Smooth muscle cell of the brain vasculature (primary cell): ENCODE measurements at regions not wholly inside any gene's neighbourhood (a gene's known extent, or its start where the extent isn't known, plus 50 kb on each side); places are given as distances from the start of the nearest gene placed in this dataset.
"Not testable (repeated sequence)": the region's sequence is repeated elsewhere in the genome, so short reads cannot be mapped to it uniquely, and the experiment has no call there.

Source experiments
- DNase-seq: peaks from one replicate; pipeline ENCODE4 v3.0.0-alpha.2; 2012; ENCODE audit warnings: low read depth, low spot score

DNA sequence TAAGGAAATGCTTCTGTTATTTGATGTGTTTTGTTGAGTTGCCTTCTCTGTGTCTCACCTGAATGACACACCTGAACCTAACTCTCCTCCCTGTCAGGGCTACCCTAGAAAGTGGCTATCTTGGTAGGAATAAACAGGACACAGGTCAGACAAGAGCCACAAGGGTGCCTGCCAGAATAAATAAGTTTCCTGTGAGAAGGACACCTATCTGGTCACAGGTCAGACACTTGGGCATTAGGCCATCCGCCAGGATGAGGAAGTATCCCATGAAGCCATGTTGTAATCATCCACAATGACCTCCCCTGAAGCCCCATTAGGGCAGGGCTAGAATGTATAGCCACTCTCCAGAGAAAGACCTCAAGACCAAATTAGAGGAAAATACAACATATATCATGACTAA, 318.8 kb downstream of the ZNF674 start:
- no peak for DNase-seq

- not testable (repeated sequence) for DNase-seq
Observed at GRCh38 chrX:46223499-46223898, 321.7 kb downstream of the ZNF674 start.

GRCh38 chrX:46220822-46221221, 324.4 kb downstream of the ZNF674 start:
- DNase-seq = no peak

DNA sequence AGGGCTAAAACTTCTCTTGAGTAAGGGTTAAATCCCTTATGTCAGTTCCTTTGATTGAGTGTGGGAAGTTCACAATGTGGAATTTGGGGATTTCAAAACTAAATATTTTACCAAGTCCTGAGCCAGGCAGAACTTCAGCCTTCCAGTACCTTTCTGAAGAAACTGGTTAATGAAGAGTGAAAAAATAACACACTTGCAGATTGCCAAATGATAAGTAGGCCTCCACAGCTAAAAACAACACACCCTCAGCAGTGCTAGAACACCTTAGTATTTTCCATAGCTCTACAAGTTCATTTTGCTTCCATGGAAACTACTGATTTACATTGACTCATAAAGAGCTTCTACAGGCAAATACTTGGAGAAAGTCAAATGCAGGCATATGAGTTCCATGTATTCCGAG, 326.8 kb downstream of the ZNF674 start:
- DNase-seq = no peak

DNA sequence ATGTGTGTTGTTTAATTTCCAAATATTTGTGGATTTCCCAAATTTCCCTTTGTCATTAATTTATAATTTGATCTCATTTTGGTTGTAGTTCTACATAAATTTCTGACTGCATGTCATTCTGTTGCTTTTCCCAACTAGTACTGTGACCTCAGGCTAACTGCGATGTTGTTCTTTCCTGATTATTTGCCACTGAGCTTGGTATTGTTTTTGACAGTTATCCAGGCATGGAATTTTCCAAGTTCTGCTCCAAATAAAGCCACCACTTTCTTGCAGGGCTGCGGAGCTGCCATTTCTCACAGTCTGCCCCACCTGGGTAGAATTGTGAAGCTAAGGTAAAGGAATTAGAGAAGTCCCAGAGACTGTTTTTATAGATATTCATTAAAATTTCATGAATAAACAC, 328.8 kb downstream of the ZNF674 start:
- DNase-seq = no peak

DNA sequence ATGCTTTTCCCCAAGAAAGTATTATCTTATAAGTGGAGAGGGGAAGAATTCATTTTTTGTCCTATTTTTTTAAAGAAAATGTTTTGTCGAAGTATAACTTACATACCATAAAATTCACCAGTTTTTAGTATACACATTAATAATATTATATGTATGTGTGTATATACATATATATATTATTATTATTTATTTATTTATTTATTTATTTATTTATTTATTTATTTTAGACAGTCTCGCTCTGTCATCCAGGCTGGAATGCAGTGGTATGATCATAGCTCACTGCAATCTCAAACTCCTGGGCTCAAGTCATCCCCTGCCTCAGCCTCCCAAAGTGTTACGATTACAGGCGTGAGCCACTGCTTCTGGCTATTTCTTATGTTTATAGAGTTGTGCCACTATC, 334.1 kb downstream of the ZNF674 start:
- DNase-seq = no peak

DNA sequence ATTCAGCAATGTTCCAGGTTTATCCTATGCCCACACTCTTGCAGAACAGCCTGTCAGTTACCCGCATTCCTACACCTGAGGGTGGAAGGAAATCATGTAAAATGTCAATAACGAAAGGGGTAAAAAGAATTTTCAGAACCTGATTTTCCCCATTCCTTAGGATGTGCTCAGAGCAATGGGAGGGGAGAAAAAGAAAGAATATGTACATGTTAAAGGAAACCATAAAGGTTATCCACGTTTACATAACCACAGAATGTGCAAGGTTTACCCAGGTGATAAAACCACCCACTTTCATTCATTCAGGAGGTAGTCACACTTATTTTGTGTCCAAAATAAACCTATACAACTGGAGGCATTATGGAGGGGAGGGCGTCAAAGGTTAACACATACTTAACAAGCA, 335.5 kb downstream of the ZNF674 start:
- DNase-seq = no peak

- no peak for DNase-seq
Observed at GRCh38 chrX:46209037-46209436, 336.2 kb downstream of the ZNF674 start.

DNA sequence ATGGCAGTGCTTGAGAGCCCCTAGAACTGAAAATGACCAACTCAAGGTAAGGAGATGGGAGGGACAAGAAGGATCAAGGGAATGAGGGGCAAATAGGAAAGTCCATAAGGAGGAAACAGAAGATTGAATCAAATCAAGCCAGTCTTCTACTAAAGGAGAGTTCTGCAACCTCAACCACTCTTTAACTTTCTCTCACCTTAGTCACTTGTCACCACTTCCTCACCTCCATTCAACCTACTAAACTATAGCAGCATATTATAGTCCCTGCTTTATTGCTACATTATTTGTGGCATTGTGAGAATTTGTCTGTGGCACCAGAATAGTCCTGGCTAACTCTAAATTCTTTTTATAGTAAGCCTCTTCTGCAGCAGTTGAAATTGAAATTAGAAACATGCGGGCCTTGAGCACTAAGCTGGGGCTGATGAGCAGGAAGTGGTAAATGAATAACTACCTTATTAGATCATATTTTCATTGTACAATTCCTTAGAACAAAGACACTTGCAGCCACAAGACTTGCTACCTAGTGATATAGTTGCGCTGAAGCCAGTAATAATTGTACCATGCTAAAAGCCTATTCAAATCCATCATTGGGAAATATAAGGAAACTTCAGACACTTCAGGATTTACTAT, 336.9 kb downstream of the ZNF674 start:
- no peak for DNase-seq

- DNase-seq = no peak
Observed at GRCh38 chrX:46204721-46205422, 340.3 kb downstream of the ZNF674 start.

- no peak for DNase-seq
Observed at GRCh38 chrX:46202733-46203514, 342.3 kb downstream of the ZNF674 start.

DNA sequence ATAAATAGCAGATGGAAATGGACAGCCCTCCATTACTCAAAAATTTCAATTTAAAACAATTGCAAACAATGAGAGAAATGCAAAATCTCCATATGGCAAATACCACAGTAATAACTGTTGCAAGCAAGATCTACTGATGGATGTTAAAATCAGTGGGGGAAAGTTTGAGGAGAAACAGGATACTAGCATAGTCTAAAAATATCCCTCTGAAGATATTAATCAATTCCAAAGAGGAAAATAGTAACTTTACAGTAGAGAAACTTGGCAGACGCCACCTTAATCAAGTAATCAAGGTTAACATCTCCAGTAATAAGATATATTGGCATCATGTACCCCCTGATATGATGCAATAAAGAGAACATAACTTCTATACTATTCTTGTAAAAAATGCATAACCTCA, 344.8 kb downstream of the ZNF674 start:
- no peak for DNase-seq

DNA sequence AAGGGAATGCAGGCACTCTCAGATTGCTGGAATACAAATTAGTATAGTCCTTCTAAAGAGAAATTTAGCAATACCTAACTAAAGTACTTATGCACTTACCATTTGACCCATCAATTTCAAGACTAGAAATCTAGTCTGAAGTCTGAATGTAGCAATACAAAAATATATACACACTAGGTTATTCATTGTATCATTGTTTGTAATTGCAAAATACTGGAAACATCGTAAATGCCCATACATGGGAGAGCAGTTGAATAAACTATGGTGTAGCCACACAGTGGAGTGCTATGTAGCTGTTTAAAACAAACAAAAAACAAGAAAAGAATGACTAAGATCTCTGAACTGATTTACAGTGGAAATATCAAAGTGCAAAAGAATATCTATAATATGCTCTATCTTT, 346.4 kb downstream of the ZNF674 start:
- no peak for DNase-seq

- not testable (repeated sequence) for DNase-seq
Observed at GRCh38 chrX:46186811-46187106, 358.5 kb downstream of the ZNF674 start.

DNA sequence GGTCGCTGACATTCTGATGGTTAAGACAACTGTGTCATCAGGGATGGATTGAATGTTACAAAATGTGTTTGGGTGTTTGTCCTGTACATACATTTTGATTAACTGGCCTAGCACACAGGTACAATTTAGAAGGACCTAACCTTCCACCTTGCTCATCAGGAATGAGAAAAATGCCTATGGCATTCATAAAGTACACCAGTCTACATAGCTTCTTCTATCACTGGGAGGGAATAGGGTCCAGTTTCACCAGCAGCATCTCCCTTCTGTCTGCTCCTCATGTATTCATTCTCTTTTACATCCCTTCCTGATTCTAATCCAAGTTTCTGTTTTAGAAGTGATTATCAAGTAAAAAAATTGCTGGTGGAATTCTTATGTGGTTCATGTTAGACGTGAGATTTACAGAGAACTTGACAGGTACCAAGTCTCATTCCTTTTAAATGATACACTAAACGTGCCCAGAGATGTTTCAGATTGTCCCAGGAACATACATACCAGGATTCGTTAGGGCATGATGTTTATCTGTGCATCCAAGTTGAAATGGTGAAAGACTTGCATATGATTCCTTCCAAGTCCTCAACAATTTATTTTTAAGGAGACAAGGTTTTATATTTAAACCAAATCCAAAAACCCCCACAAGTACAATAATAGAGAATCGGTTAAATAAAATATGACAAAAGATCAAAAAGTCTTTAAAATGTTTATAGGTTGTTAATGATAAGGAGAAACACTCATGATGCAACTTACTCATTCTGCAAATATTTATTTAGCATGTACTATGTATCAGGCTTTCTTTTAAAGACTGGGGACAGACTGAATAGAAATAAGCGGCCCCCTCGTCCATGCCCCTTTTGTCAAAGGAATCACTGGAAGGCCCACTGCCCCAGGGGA, 359.1 kb downstream of the ZNF674 start:
- DNase-seq = no peak

DNA sequence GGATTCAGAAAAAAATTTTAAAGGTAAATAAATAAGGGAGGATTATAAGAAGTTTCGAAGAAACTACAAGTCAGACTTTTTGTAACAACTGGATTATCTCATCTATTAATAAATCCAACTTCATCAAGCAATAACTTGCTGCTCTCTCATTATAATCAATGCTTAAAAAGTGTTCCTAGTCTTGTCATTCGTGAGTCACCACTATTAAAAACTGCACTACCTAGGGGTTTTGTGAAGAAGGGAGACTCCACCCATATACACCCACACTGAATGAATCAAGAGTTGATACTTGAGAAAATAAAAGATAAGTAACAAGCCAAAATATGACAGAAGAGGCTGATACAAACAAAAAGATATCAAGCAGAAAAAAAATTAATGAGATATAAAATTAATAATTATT, 360.5 kb downstream of the ZNF674 start:
- DNase-seq = no peak

GRCh38 chrX:46180258-46180687, 364.9 kb downstream of the ZNF674 start:
- peak; percentile 82 for DNase-seq

DNA sequence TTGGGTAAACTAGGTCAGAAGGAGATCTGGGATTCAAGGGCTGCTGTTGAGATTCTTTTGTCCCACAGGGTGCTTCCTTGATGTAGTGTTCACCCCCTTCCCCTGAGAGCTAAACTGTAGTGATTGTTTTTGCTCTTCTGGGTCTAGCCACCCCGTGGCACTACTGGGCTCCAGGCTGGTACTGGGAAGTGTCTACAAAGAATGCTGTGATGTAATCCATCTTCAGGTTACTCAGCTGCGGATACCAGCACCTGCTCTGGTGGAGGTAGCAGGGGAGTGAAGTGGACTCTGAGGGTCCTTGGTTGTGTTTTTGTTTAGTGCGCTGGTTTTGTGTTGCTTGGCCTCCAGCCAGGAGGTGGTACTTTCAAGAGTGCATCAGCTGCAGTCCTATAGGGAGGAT, 365.5 kb downstream of the ZNF674 start:
- DNase-seq = no peak

DNA sequence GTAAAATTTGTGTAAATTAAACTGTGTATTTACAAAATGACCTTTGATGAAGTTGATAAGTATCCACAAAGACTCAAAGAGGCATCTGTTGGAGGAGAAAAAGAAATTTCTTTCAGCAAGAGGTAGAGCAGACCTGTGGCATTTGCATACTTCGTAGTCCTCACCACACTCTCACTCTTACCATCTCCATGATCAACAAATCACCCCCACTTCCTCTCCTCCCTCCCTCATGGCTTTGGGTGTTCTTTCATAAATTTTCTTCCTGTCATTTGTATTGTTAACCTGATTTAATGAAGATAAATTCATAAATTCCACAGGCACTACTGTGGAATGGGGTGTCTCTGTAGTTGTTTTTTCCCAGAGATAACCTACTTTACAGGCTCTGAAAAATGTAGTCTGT, 366.5 kb downstream of the ZNF674 start:
- DNase-seq = no peak

DNA sequence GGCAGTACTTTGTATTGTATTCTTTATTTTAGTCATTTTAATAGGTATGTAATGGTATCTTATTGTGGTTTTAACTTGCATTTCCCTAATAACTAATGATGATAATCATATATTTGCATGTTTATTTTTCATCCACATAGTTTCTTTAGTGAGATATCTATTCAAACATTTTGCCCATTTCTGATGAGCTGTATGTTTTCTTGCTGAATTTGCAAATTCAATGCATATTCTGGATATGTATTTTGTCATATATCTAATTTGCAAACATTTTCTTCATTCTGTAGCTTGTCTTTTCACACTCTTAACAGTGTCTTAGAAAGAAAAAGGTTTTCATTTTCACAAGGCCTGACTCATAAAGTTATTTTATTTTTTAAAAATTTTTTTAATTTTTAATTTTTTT, 372.1 kb downstream of the ZNF674 start:
- DNase-seq = no peak

GRCh38 chrX:46171457-46171856, 373.8 kb downstream of the ZNF674 start:
- not testable (repeated sequence) for DNase-seq

- DNase-seq = no peak
Observed at GRCh38 chrX:46169808-46170207, 375.4 kb downstream of the ZNF674 start.
